SK-N-MC (cell line): ENCODE measurements at regions not wholly inside any gene's neighbourhood (a gene's known extent, or its start where the extent isn't known, plus 50 kb on each side); places are given as distances from the start of the nearest gene placed in this dataset.

Experiments
- EZH2 ChIP-seq: fragments of 200-600 bp; sonication (generic); IDR thresholded peaks from one replicate; pipeline ENCODE4 v1.6.1; 2017; ENCODE audit warnings: antibody characterized with exemption
- FOXP2 ChIP-seq: optimal IDR thresholded peaks from 2 replicates; pipeline ENCODE3; 2011; ENCODE audit warnings: mild to moderate bottlenecking, moderate library complexity; ENCODE audit not compliant: insufficient read depth; ENCODE audit errors: extremely low read length, control extremely low read depth
- POLR2AphosphoS5 ChIP-seq: IDR thresholded peaks from 2 replicates; pipeline ENCODE4 v1.6.1; 2012; ENCODE audit warnings: mild to moderate bottlenecking, low read depth, low read length, borderline replicate concordance

DNA sequence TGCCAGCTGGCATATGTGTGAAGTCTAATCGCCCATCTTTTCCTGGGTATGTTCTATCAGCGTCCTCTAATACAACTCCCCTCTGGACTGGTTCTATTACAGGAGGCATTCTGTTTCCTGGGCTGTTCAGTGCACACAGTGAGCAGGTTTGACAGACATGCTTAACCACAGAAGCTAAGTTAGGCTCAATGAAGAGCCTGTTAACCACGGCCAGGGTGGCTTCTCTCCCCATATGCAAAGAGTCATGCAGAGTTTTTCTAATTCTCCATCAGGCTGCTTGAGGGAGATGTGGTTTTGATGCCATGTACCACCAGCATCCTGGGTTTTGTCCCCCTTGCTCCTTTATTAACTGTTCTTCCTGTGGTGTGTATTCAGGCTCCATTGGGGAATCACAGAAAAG is 57.2 kb upstream of the ALOX12 start:
- no peak for TF ChIP-seq POLR2AphosphoS5
- TF ChIP-seq EZH2, result no peak
- TF ChIP-seq FOXP2, result no peak
